ENCODE measurements at regions not wholly inside any gene's neighbourhood (a gene's known extent, or its start where the extent isn't known, plus 50 kb on each side); places are given as distances from the start of the nearest gene placed in this dataset.

GRCh38 chr2:145124085-145124484 is 604.2 kb upstream of the ZEB2 start:
- no peak for DNase-seq

GRCh38 chr2:145123606-145124005 is 603.7 kb upstream of the ZEB2 start:
- DNase-seq = no peak

- DNase-seq = no peak
These were observed 599.3 kb upstream of the ZEB2 start for GRCh38 chr2:145119225-145119624.

- DNase-seq = no peak
These were observed 597.2 kb upstream of the ZEB2 start for GRCh38 chr2:145116834-145117725.

GRCh38 chr2:145116056-145116455 is 596.1 kb upstream of the ZEB2 start:
- DNase-seq = no peak

- no peak for DNase-seq
These were observed 594.8 kb upstream of the ZEB2 start for GRCh38 chr2:145114726-145115125.

- DNase-seq = no peak
These were observed 592.5 kb upstream of the ZEB2 start for GRCh38 chr2:145112467-145112866.

GRCh38 chr2:145110668-145111356 is 590.9 kb upstream of the ZEB2 start:
- no peak for DNase-seq

- no peak for DNase-seq
These were observed 589.2 kb upstream of the ZEB2 start for GRCh38 chr2:145108959-145109710.

GRCh38 chr2:145108361-145108778 is 588.5 kb upstream of the ZEB2 start:
- DNase-seq = no peak

GRCh38 chr2:145106293-145106692 is 586.4 kb upstream of the ZEB2 start:
- no peak for DNase-seq

- DNase-seq = no peak
These were observed 582.8 kb upstream of the ZEB2 start for GRCh38 chr2:145102706-145103105.

- DNase-seq = no peak
These were observed 580.4 kb upstream of the ZEB2 start for GRCh38 chr2:145100301-145100700.

- DNase-seq = no peak
These were observed 576.7 kb upstream of the ZEB2 start for GRCh38 chr2:145096582-145096981.

- no peak for DNase-seq
These were observed 575.9 kb upstream of the ZEB2 start for GRCh38 chr2:145095641-145096435.

GRCh38 chr2:145094370-145094769 is 574.5 kb upstream of the ZEB2 start:
- no peak for DNase-seq

- no peak for DNase-seq
These were observed 572.0 kb upstream of the ZEB2 start for GRCh38 chr2:145091967-145092366.

- DNase-seq = no peak
These were observed 571.2 kb upstream of the ZEB2 start for GRCh38 chr2:145090841-145091761.

- no peak for DNase-seq
These were observed 568.8 kb upstream of the ZEB2 start for GRCh38 chr2:145088756-145089155.

GRCh38 chr2:145086910-145087309 is 567.0 kb upstream of the ZEB2 start:
- DNase-seq = no peak

GRCh38 chr2:145085612-145086011 is 565.7 kb upstream of the ZEB2 start:
- no peak for DNase-seq

GRCh38 chr2:145080426-145080825 is 560.5 kb upstream of the ZEB2 start:
- no peak for DNase-seq

All from DMS79 treated with DMSO at 0.1 percent for 48 hours (cell line).